HL-60 (cell line): ENCODE measurements at regions not wholly inside any gene's neighbourhood (a gene's known extent, or its start where the extent isn't known, plus 50 kb on each side); places are given as distances from the start of the nearest gene placed in this dataset.

ENCODE experiments used
- GABPA ChIP-seq: IDR thresholded peaks from 2 replicates; pipeline ENCODE4 v1.6.1; 2012; ENCODE audit warnings: low read depth
- POLR2AphosphoS5 ChIP-seq: IDR thresholded peaks from 2 replicates; pipeline ENCODE4 v1.6.1; 2012; ENCODE audit warnings: low read depth
- TF ChIP-seq, protein P1 (sequence below): IDR thresholded peaks from one replicate; pipeline ENCODE4 v1.5.1; 2011; ENCODE audit warnings: low read length, control low read depth, inconsistent platforms; ENCODE audit not compliant: insufficient read depth
- TF ChIP-seq, protein P2 (sequence below): IDR thresholded peaks from 2 replicates; pipeline ENCODE4 v1.6.1; 2012; ENCODE audit warnings: low read depth; ENCODE audit not compliant: insufficient replicate concordance

DNA sequence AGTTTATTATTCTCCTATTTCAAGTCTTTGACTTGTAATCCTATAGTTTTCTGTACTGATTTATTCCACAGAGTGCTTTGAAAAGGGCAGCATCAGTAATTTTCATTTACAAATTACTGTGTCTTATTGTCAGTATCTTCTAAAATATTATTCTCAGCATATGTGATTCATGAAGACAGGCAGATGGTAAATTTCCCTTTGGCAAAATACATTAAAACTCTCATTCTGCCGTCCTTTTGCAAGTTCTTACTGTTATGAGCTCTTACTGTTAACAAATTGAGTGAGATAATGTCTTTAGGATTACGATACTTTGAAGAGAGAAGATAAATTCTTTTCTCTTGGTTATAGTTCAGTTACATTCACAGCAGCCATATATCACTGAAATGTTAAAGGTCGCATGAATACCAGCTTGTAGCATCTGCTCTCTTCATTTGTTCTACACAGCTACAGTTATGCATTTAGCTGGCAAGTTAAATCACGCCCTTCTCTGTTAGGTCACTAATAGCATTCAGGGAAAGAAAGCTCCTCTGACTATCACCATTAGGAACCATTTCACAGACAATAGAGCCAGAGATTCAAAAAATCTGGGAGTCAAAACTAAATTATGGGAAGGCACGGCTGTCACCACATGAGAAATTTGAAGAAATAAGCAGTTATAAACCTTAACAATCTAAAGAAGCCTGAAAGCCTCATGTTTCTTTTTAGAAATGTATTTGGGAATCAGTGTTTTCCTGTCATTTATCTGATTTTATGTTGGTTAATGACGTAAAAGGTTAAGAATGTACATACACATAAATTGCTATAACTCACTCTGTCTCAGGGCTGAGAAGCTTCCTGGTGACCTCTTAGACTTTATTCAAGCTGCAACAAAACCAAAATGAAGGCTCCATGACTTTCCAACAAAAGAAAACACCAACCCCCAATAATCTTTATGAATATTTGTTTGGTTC is 109.6 kb upstream of the SP4 start:
- TF ChIP-seq, protein P1, sequence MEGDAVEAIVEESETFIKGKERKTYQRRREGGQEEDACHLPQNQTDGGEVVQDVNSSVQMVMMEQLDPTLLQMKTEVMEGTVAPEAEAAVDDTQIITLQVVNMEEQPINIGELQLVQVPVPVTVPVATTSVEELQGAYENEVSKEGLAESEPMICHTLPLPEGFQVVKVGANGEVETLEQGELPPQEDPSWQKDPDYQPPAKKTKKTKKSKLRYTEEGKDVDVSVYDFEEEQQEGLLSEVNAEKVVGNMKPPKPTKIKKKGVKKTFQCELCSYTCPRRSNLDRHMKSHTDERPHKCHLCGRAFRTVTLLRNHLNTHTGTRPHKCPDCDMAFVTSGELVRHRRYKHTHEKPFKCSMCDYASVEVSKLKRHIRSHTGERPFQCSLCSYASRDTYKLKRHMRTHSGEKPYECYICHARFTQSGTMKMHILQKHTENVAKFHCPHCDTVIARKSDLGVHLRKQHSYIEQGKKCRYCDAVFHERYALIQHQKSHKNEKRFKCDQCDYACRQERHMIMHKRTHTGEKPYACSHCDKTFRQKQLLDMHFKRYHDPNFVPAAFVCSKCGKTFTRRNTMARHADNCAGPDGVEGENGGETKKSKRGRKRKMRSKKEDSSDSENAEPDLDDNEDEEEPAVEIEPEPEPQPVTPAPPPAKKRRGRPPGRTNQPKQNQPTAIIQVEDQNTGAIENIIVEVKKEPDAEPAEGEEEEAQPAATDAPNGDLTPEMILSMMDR: no peak
- TF ChIP-seq POLR2AphosphoS5 (no peak), GABPA (no peak)
- TF ChIP-seq, protein P2, sequence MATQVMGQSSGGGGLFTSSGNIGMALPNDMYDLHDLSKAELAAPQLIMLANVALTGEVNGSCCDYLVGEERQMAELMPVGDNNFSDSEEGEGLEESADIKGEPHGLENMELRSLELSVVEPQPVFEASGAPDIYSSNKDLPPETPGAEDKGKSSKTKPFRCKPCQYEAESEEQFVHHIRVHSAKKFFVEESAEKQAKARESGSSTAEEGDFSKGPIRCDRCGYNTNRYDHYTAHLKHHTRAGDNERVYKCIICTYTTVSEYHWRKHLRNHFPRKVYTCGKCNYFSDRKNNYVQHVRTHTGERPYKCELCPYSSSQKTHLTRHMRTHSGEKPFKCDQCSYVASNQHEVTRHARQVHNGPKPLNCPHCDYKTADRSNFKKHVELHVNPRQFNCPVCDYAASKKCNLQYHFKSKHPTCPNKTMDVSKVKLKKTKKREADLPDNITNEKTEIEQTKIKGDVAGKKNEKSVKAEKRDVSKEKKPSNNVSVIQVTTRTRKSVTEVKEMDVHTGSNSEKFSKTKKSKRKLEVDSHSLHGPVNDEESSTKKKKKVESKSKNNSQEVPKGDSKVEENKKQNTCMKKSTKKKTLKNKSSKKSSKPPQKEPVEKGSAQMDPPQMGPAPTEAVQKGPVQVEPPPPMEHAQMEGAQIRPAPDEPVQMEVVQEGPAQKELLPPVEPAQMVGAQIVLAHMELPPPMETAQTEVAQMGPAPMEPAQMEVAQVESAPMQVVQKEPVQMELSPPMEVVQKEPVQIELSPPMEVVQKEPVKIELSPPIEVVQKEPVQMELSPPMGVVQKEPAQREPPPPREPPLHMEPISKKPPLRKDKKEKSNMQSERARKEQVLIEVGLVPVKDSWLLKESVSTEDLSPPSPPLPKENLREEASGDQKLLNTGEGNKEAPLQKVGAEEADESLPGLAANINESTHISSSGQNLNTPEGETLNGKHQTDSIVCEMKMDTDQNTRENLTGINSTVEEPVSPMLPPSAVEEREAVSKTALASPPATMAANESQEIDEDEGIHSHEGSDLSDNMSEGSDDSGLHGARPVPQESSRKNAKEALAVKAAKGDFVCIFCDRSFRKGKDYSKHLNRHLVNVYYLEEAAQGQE: no peak
